ENCODE measurements at regions not wholly inside any gene's neighbourhood (a gene's known extent, or its start where the extent isn't known, plus 50 kb on each side); places are given as distances from the start of the nearest gene placed in this dataset.
"Not testable (repeated sequence)": the region's sequence is repeated elsewhere in the genome, so short reads cannot be mapped to it uniquely, and the experiment has no call there.

GRCh38 chr14:105621479-105622328 lies 95.3 kb downstream of the TMEM121 start:
- 72 to 80% (median 76%) methylated on average over 17 to 23 of the region's 23 CpGs for WGBS, 4 donors
- H3K9me3 ChIP-seq; H3K4me1 ChIP-seq; intact Hi-C loops (cut with DNase I); H3K36me3 ChIP-seq; H3K27ac ChIP-seq; H3K4me3 ChIP-seq: not testable (repeated sequence)
- H3K27me3 ChIP-seq: peaks cover 0 to 11% (median 0%) of the 10 kb centered on the region in 9 donors
- peak in 2 of 4 donors; percentile 14 to 25 for ATAC-seq
- peak in 2 of 5 donors; percentile 22 to 63 for DNase-seq

- Histone ChIP-seq H3K4me1 (no peaks in the 10 kb centered on the region), H3K27me3 (peaks cover 0 to 5% (median 0%) of the 10 kb centered on the region in 9 donors), H3K36me3 (no peaks in the 10 kb centered on the region), H3K27ac (no peak overlapping the region), H3K9me3 (no peaks in the 10 kb centered on the region), H3K4me3 (no peak overlapping the region)
- WGBS, 4 donors: 77 to 84% (median 78%) methylated on average over 12 of the region's 12 CpGs
- intact Hi-C loops (cut with DNase I): no loop called here
- no peak for TF ChIP-seq CTCF (IDR thresholded peaks at IDR 0.05)
- TF ChIP-seq POLR2A (IDR thresholded peaks at IDR 0.05): no peak
- ATAC-seq: peak in 2 of 4 donors; percentile 29 to 68
- DNase-seq: peak in 2 of 5 donors; percentile 2 to 52
Measured at GRCh38 chr14:105622329-105622955, 96.1 kb downstream of the TMEM121 start.

- H3K27ac ChIP-seq; H3K36me3 ChIP-seq; H3K4me3 ChIP-seq; H3K27me3 ChIP-seq; ATAC-seq; H3K9me3 ChIP-seq; intact Hi-C loops (cut with DNase I); H3K4me1 ChIP-seq: not testable (repeated sequence)
- 71 to 94% (median 76%) methylated on average over 5 to 14 of the region's 14 CpGs for WGBS, 4 donors
- DNase-seq: peak in 2 of 5 donors; percentile 18 to 54
Measured at GRCh38 chr14:105623178-105623577, 96.8 kb downstream of the TMEM121 start.

- intact Hi-C loops (cut with DNase I): not testable (repeated sequence)
- 83 to 91% (median 87%) methylated on average over 8 to 22 of the region's 22 CpGs for WGBS, 4 donors
- DNase-seq: peak in 1 of 5 donors; percentile 32
Measured at GRCh38 chr14:105624346-105624745, 98.0 kb downstream of the TMEM121 start.

GRCh38 chr14:105624749-105625434 lies 98.5 kb downstream of the TMEM121 start:
- WGBS, 4 donors: 86 to 93% (median 87%) methylated on average over 20 to 25 of the region's 25 CpGs
- H3K27me3 ChIP-seq; H3K36me3 ChIP-seq; H3K4me3 ChIP-seq; H3K27ac ChIP-seq; ATAC-seq; intact Hi-C loops (cut with DNase I); H3K4me1 ChIP-seq; H3K9me3 ChIP-seq: not testable (repeated sequence)
- peak in 1 of 5 donors; percentile 64 for DNase-seq

More at GRCh38 chr14:105624346-105624745, 98.0 kb downstream of the TMEM121 start:
- H3K9me3 ChIP-seq, ATAC-seq, H3K4me1 ChIP-seq, H3K27me3 ChIP-seq, H3K4me3 ChIP-seq, H3K27ac ChIP-seq, H3K36me3 ChIP-seq: not testable (repeated sequence)

- ATAC-seq; H3K9me3 ChIP-seq; H3K4me3 ChIP-seq; H3K27me3 ChIP-seq; H3K4me1 ChIP-seq; DNase-seq; H3K27ac ChIP-seq; intact Hi-C loops (cut with DNase I); H3K36me3 ChIP-seq: not testable (repeated sequence)
- 65 to 91% (median 68%) methylated on average over 9 of the region's 9 CpGs for WGBS, 4 donors
Measured at GRCh38 chr14:105625448-105625847, 99.1 kb downstream of the TMEM121 start.

GRCh38 chr14:105626111-105626510 lies 99.7 kb downstream of the TMEM121 start:
- intact Hi-C loops (cut with DNase I); H3K4me3 ChIP-seq; DNase-seq; H3K36me3 ChIP-seq; ATAC-seq; H3K27ac ChIP-seq; H3K27me3 ChIP-seq; H3K4me1 ChIP-seq; H3K9me3 ChIP-seq: not testable (repeated sequence)
- 63 to 79% (median 68%) methylated on average over 7 to 15 of the region's 15 CpGs for WGBS, 4 donors

- H3K9me3 ChIP-seq; H3K27me3 ChIP-seq; DNase-seq; H3K4me1 ChIP-seq; H3K27ac ChIP-seq; ATAC-seq; H3K36me3 ChIP-seq; H3K4me3 ChIP-seq; intact Hi-C loops (cut with DNase I): not testable (repeated sequence)
- no CpG with 5 or more reads among the region's 5 CpGs for WGBS, 4 donors
Measured at GRCh38 chr14:105626651-105627050, 100.3 kb downstream of the TMEM121 start.

- H3K27me3 ChIP-seq; ATAC-seq; H3K4me1 ChIP-seq; H3K4me3 ChIP-seq; H3K36me3 ChIP-seq; intact Hi-C loops (cut with DNase I); H3K9me3 ChIP-seq; H3K27ac ChIP-seq; DNase-seq: not testable (repeated sequence)
- WGBS, 4 donors: 56 to 68% (median 61%) methylated on average over 4 to 6 of the region's 6 CpGs; no CpG with 5 or more reads in 1 of the 4 donors
Measured at GRCh38 chr14:105627287-105627686, 100.9 kb downstream of the TMEM121 start.

Data from heart left ventricle (tissue), 16 donors.